Limb (tissue), 2 donors: ENCODE measurements at regions not wholly inside any gene's neighbourhood (a gene's known extent, or its start where the extent isn't known, plus 50 kb on each side); places are given as distances from the start of the nearest gene placed in this dataset.
"Not testable (repeated sequence)": the region's sequence is repeated elsewhere in the genome, so short reads cannot be mapped to it uniquely, and the experiment has no call there.

Experiments used
- DNase-seq, 2 donors: peaks; one replicate each; pipeline ENCODE4 v3.0.0-alpha.2; 2016; ENCODE audit errors: extremely low spot score in 2 of 2

DNA sequence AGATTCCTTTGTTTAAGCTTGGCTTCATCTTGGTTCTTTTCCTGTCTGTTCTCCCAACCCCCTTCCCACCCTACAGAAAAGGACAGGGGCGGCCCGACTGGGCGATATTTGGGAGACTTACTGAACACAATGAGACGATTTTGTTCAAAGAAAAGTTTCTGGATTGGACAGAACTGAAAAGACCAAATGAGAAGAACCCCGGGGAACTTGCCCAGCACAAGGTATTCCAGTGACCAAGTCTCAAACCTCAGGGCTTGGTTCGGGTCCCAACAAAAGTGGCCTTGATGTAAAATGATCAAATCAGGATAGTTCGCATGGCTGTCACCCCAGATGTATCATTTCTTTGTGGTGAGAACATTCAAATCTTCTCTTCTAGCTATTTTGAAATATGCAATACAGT is 73.9 kb upstream of the LYZL2 start:
- DNase-seq: not testable (repeated sequence)

DNA sequence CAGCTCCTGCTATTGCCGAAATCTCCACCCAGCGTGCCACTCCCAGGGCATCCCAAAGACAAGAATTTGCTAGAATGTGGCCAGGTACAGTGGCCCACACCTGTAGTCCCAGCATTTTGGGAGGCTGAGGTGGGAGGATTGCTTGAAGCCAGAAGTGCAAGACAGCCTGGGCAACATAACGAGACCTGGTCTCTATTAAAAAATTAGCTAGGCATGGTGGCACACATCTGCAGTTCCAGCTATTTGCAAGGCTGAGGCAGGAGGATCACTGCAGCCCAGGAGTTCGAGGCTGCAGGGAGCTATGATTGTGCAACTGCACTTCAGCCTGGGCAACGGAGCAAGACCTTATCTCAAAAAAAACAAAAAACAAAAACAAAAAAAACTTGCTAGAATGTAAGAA is 73.3 kb upstream of the LYZL2 start:
- no peak for DNase-seq

DNA sequence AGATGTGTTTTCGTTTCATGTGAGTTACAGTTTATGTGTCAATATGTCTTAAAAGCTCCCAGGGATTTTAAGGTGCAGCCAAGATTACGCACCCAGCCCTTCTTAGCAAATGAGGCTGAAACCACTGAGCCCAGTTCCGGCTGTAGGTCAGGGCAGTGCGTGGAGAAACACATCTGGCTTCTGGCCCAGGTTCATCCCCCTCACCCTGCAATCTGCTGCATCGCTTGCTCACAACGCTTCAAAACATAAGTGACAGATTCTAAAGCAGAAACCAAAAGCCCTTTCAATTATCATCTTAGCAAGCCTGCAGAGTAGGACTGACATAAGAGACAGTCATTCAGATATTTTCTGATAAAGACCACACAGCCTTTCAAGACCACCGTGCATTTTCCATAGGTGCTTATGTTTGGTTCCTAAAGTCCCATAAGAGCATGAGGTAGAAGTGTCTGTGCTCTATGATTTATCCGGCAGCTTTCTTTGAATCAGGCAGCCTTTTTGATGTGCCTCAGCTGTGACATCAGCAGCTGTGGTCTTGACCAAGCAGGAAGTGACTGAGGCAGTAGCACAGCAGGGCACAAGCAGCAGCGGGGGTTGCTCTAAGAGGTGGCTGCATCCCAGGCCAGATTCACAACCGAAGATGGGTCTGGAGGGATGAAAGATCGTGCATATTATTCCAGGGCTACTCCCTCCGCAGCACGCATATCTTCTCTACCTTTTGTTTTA is 72.1 kb upstream of the LYZL2 start:
- no peak for DNase-seq

DNA sequence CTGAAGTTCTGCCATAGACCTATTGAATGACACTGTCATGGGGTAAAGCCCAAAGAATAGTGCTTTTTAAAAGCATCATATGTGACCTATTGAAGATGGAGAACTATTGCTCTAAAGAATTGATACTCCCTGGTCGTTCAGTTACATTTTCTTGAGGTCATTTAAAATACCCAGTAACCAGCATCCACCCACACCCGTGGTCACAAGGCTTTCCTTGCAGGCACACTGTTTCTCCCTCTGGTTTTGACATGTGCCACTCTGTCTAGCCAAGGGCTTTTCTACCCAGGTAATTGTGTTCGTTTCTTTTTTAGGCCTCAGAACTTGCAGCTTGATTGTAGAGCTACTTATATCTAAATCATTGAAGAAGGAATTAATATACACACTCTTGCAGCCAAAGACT is 68.3 kb upstream of the LYZL2 start:
- no peak for DNase-seq

DNA sequence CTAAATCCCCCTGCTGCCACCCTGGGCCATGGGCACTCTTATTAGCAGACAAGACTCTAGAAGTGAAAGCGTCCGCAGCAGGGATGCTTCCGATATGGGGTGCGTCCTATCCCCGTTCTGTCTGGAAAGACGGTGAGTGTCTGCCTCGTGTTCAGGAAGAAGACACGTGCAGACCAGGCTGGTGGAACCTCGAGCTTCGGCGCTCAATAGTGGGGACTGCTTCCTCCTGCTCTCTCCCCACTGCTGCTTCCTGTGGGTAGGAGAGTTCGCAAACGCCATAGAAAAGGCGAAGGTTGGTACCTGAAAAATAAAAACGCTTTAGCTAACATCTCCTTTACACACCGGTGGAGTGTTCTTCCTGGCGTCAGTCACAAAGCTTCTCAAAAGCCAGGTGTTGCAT is 67.7 kb upstream of the LYZL2 start:
- DNase-seq: not testable (repeated sequence)

DNA sequence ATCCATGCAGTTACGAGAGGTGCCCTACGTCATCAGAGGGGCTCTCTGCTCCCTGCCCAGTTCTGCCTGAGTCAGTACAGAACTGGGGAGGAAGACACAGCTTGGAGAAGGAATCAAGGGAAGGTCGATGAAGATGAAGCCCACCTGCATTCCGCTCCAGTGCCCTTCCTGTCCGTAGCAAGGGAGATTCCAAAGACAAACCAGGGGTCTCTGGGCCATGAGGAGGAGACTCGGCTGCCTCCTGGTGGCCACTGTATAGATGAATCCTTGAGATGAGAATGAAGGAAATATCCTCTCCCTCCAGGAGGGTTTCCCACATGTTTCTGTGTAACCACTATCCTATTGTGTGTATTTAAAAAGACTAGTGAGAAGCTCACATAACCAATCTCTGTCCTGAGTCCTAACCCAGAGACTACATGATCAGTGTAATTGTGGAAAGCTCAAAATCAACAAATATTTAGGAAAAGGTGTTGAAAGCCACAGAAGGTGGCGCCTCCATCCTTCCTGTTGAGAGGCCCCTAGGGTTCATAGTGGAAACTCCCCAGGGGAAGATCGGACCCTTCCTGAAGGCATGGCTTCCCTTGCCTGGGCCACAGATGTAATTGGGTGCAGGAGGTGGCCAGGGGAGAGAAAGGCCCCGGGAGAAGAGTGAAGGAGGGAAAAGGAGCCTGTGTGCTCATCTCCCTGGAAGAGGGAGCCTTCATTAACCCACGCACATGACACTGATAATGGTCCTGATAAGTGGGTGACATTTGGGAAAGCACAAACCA is 67.0 kb upstream of the LYZL2 start:
- not testable (repeated sequence) for DNase-seq

DNA sequence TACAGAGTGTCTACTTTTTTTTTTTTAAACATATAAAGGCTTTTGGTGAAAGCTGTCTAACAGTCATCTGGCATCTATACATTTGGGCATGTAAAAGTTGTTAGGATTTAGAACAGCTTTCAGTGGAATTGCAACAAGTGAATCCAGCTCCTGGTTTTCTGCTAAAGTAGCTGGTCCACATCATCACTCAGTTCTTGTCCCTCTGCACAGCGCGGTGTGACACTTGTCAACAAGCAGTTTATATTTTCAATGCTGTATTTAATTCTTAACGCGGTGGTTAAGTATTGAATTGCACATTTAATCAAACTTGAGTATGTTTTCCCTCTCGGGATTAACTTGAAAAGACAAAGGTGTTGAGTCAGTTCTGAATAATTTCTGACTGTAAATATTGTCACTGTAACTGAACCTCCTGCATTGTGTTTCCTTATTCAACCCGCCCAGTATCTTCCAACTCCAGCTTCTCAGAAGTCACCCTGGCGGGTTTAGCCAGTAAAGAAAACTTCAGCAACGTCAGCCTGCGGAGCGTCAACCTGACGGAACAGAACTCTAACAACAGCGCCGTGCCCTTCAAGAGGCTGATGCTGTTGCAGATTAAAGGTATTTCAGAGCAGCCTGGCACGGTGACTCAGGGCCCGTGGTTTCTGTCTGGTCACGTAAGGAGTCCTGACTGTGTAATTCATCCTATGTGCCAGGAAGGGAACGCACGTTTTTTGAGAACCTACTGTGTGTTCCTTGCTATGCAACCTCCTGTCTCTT is 66.1 kb upstream of the LYZL2 start:
- not testable (repeated sequence) for DNase-seq

DNA sequence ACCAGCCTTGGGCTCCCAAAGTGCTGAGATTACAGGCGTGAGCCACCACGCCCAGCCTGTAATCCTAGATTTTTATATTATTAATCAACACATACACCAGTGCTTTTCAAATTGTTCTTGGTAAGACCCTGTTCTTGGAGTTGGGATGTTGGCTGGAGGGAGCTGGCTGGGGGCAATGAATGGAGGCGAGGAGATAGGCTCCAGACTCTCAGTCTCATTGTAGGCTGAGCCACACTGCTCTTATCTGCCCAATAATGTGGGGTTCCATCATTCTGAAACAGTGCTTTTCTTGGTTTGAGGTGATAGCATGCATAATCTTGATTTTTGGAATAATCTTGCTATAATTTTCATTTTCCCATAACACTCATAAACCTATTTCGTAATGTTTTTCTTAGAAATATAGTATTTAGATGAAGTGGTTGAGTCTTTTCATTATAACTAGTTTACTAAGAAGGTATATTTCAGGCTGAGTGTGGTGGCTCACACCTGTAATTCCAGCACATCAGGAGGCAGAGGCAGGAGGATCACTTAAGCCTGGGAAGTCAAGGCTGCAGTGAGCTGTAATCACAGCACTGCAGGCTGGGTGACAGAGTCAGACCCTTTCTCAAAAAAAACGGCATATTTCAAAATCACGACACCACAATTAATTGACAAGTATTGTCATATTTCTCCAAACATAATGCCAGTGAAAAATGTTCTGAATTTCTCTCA is 65.1 kb upstream of the LYZL2 start:
- no peak for DNase-seq

DNA sequence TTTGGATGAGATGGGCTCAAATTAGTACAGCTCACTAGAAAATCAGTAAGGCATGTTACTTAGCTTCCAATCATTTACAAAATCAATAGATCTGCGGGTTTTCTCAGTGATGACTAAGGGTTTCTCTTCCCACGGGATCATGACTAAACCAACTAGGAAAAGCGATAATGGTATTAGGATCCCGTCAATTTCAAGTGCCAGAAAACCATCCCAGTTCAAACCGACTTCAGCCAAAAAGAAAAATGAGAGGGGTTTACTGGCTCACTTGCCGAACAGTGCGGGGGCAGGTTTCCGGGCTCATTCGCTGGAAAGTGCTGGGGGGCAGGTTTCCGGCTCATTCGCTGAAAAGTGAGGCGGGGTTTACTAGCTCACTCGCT is 62.1 kb upstream of the LYZL2 start:
- peak; percentile 47 to 51 for DNase-seq

DNA sequence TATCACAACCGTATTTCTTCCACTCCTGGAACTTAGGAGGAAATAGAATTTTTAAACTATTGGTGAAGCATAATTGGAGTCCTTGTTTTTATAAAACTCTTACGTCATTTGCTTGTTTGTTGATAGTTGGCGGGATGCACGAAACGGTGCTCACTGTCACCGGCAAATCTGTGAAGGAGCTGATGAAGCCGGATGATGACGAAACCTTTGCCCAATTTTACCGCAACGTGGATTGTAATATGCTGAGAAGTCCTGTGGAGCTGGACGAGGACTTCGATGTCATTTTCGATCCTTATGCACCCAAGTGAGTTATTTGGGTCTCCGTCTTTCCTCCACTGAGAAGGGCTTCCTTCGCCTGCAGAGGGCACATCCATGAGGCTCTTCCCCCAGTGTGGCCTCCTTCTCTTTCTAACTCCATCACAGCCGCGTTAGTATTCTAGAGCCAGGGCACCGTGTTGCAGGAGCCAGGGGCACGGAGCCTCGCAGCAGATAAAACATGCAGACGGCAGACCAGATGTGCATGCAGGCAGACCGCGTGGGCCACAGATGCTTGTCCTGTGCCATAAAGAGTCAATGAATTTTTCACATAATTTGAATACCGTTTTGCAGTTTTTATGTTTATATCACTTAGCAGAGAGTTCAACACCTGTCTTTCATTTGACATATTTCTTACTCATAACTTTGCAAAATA is 61.5 kb upstream of the LYZL2 start:
- not testable (repeated sequence) for DNase-seq

DNA sequence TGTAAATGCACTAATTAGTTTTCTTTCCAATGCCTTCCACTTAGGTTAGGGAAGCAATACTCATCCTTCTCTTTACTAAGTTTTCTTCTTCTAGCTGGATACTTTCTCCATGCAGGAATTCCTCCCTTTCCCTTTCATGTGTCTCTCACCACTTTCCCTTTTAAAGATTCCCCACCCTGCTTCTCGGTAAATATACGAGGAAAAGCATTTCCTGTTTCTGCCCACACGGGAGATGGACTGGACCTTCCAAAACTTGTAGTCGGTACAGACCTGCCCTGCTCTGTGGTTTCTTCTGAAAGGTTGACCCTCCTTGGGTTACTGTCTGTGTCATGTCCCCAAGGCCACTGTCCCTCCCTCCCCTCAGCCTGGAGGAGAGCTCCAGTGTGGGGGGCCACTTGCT is 58.9 kb upstream of the LYZL2 start:
- no peak for DNase-seq

DNA sequence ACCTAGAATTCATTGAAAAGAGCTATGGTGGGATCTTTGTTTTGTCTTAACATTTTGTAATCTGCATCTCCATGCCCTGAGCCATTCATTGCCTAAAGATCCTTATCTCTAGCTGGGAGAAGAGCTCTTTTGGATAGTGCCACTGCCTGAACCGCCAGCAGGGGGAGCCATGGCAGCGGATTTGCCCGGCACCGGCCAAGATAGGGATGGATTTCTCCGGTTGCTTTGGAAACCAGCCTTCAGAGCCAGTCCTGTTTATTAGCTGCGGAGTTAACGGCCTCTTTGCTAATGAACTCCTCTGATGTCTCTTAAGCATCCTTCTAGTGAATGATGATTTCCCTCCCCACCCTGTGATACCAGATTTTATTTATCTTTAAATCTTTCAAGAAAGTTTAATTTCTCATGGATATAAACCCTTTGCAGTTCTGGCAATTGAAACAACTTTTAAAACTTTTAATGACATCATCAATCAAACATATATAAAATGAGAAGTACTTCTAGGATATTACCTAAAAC is 58.2 kb upstream of the LYZL2 start:
- peak; percentile 77 to 91 for DNase-seq

DNA sequence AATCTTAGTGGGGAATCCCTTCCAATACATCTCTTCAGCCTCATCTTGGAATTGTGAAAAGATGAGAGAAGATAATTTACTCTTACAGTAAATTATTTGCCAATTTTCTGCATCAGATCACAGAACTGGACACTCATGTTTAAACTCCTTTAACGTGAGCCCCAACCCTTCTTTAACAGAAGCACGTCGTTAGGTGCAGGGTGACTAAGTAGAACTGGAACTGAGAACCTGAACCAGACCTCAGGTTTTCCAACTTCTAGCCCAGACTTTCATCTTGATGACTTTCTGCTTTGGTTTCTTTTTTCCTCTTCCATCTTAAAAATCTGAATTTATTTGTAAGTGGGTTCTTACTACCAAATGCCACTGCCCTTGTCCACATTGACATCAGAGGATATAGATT is 57.2 kb upstream of the LYZL2 start:
- DNase-seq: no peak

DNA sequence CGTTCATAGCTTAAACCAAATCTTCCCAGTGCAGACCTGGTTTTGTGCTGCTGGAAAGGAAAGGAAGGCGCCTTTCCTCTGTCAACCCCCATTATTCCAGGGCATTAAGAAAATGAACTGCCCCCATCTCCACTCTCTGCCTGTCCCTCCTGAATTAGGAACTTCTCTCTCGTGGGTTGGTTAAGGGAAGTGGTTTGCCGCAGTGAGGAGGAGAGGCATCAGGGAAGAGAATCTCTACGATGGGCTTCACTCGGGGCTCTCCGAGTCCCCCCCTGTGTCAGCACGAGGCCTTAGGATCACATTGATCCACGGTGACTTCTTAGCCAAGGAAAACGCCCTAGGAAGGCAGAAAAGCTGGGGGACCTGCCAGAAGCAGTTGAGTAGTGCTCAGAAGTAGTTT is 53.9 kb upstream of the LYZL2 start:
- DNase-seq: no peak

DNA sequence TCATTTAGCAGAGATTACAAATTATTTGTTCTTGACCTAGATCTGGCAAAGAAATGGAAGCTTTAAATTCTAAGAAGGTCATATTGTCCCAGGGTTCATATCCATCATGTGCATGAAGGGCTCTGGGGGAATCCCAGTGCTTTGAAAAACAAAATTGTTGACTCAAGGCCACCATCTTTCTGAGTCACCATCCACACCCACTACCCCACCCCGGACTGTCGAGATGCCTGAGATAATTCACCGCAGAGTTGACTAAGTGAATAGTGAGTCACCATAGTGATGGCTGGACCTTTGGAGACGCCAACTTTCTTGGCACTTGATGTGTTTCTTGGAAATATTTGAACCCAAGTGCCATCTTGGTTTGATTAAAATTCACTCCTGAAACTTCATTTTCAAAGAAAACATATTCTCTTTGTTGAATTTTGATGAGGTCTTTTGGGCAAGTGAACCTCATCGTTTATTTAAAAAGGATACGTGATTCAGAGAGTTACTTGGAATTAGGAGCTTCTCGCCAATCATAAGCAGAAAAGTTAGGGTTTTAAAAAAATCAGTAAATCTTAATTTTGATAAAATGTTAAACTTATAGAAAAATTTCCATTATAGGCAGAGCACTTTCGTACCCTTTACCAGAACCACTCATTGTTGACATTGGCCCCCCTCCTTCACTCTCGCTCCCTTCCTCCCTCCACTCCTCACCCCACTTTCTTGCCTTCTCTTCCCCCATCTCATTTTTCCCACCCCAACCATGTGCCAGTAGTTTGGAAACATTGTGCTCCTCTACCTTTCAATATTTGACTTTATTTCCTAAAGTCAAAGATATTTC is 53.0 kb upstream of the LYZL2 start:
- not testable (repeated sequence) for DNase-seq

DNA sequence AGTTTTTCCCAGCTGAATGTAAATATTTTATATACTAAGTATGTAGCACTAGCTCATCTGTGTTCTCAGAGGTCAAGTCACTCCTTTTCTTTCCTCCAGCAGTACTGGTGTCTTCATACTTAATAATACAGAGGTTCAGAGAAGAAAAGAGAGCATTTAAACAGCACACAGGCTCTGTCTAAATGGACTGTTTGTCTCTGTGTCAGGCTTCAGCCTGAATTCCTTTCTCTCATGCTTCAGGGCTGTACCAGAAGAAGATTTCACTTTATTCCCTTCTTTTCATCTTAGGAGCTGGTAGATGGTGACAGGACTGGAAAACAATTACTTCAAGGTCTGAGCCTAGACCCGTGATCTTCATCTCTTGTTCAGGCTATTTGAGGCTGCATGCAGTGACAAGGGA is 51.4 kb upstream of the LYZL2 start:
- no peak for DNase-seq
